ENCODE measurements at regions not wholly inside any gene's neighbourhood (a gene's known extent, or its start where the extent isn't known, plus 50 kb on each side); places are given as distances from the start of the nearest gene placed in this dataset.
A peak's percentile ranks its signal among the peaks of the same experiment; 100 is the strongest.

DNA sequence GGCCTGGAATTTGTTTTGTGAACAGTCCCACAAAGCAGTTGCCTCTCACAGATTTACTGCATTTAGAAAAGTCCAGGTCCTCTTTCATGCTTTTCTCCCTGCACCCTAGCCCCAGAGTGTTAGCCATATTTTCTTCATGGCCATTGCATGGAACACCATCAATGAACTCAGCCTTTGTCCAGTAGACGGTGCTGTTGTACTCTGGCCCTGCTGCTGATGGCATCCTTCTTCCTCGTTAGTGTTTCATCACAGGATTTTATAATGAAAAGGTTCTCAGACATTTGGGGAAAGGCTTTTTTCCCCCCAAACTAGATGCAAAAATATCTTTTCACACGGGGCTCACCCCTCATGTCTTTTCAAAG lies 93.0 kb upstream of the SLC25A13 start:
- peaks cover 30% of the 10 kb centered on the region for H3K4me1 Mint-ChIP-seq (ENCODE audit: low read depth)
- no peaks in the 10 kb centered on the region for H3K27me3 Mint-ChIP-seq (ENCODE audit: low read depth)
- no peak overlapping the region for H3K4me3 Mint-ChIP-seq (ENCODE audit: unreplicated experiment)
- H3K27ac Mint-ChIP-seq (ENCODE audit: unreplicated experiment) = no peak overlapping the region
- H3K36me3 Mint-ChIP-seq (ENCODE audit: low read depth) = peaks cover 2% of the 10 kb centered on the region
- peak; percentile 76 for TF ChIP-seq CTCF (IDR thresholded peaks at IDR 0.05)
- no peaks in the 10 kb centered on the region for H3K9me3 Mint-ChIP-seq (ENCODE audit: low read depth)
- no peak for DNase-seq (ENCODE audit: low spot score)

GRCh38 chr7:96410126-96410839 lies 88.4 kb upstream of the SLC25A13 start:
- H3K4me1 Mint-ChIP-seq (ENCODE audit: low read depth) = peaks cover 15% of the 10 kb centered on the region
- no peaks in the 10 kb centered on the region for H3K36me3 Mint-ChIP-seq (ENCODE audit: low read depth)
- no peak for TF ChIP-seq CTCF (IDR thresholded peaks at IDR 0.05)
- no peak for DNase-seq (ENCODE audit: low spot score)
- H3K27me3 Mint-ChIP-seq (ENCODE audit: low read depth) = no peaks in the 10 kb centered on the region
- H3K27ac Mint-ChIP-seq (ENCODE audit: unreplicated experiment) = no peak overlapping the region
- no peaks in the 10 kb centered on the region for H3K9me3 Mint-ChIP-seq (ENCODE audit: low read depth)
- H3K4me3 Mint-ChIP-seq (ENCODE audit: unreplicated experiment) = no peak overlapping the region

- Mint-ChIP-seq H3K4me3 (ENCODE audit: unreplicated experiment) (no peak overlapping the region), H3K27ac (ENCODE audit: unreplicated experiment) (no peak overlapping the region), H3K36me3 (ENCODE audit: low read depth) (no peaks in the 10 kb centered on the region), H3K9me3 (ENCODE audit: low read depth) (no peaks in the 10 kb centered on the region), H3K4me1 (ENCODE audit: low read depth) (peaks cover 11% of the 10 kb centered on the region), H3K27me3 (ENCODE audit: low read depth) (no peaks in the 10 kb centered on the region)
- no peak for DNase-seq (ENCODE audit: low spot score)
- TF ChIP-seq CTCF (IDR thresholded peaks at IDR 0.05) = no peak
Observed at GRCh38 chr7:96408881-96409280, 87.0 kb upstream of the SLC25A13 start.

DNA sequence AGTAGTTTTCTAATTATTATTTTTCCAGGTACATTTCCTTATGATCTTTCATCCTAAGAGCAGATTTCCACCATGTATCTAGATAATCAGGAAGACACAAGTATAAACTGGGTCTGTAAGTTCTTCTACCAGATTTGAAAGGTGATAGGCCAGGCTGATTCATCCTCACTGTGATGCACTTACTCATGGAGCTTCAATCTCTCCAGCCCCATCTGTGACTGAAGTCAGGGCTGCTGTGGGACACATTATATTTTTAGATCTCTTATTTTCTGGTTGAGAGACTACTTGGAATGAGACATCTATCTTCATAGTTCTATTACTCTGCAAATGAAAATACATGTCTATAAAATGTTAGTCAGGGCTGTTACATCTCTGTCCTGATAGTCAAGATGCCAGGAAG lies 85.5 kb upstream of the SLC25A13 start:
- H3K4me1 Mint-ChIP-seq (ENCODE audit: low read depth) = peaks cover 11% of the 10 kb centered on the region
- no peaks in the 10 kb centered on the region for H3K36me3 Mint-ChIP-seq (ENCODE audit: low read depth)
- TF ChIP-seq CTCF (IDR thresholded peaks at IDR 0.05) = no peak
- no peaks in the 10 kb centered on the region for H3K9me3 Mint-ChIP-seq (ENCODE audit: low read depth)
- no peaks in the 10 kb centered on the region for H3K27me3 Mint-ChIP-seq (ENCODE audit: low read depth)
- DNase-seq (ENCODE audit: low spot score) = no peak
- no peak overlapping the region for H3K4me3 Mint-ChIP-seq (ENCODE audit: unreplicated experiment)
- no peak overlapping the region for H3K27ac Mint-ChIP-seq (ENCODE audit: unreplicated experiment)

DNA sequence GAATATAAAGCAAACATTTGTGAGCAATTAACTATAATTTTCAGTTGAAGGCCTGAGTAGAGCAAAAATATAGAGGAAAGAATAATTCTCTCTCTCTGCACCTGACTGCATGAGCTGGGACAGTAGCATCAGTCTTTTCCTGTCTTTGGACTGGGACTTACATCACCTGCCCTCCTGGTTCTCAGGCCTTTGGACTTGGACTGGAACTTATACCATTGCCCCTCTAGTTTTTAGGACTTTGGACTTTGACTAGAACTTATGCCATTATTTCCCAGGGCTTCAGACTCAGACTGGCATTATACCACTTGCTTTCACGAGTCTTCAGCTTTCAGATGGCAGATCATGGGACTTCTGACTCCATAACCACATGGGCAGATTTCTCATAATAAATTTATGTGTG lies 81.0 kb upstream of the SLC25A13 start:
- Mint-ChIP-seq H3K4me1 (ENCODE audit: low read depth) (peaks cover 24% of the 10 kb centered on the region), H3K27me3 (ENCODE audit: low read depth) (no peaks in the 10 kb centered on the region), H3K36me3 (ENCODE audit: low read depth) (no peaks in the 10 kb centered on the region), H3K9me3 (ENCODE audit: low read depth) (no peaks in the 10 kb centered on the region), H3K27ac (ENCODE audit: unreplicated experiment) (no peak overlapping the region), H3K4me3 (ENCODE audit: unreplicated experiment) (no peak overlapping the region)
- DNase-seq (ENCODE audit: low spot score) = no peak
- TF ChIP-seq CTCF (IDR thresholded peaks at IDR 0.05) = no peak
